Endothelial cell of umbilical vein (primary cell): ENCODE measurements at regions not wholly inside any gene's neighbourhood (a gene's known extent, or its start where the extent isn't known, plus 50 kb on each side); places are given as distances from the start of the nearest gene placed in this dataset.

Source experiments
- BruUV-seq: library from RNA; stranded (reverse); fragments of 400-500 nt; replicated peaks from 2 replicates; lab custom pipeline; 2021; lab: Mats Ljungman, UMichigan
- CTCF ChIA-PET: fragments of 300-600, 350-600 bp; sonication (Branson Sonifier 250); formaldehyde crosslinking; loops from one replicate; lab custom pipeline; 2021; ENCODE audit warnings: antibody characterized with exemption, inconsistent platforms; lab: Charles Lee
- POLR2A ChIA-PET: fragments of 300-600, 350-600 bp; sonication (Branson Sonifier 250); formaldehyde crosslinking; loops from one replicate; lab custom pipeline; 2021; ENCODE audit warnings: antibody characterized with exemption, inconsistent platforms; lab: Charles Lee
- DNase-seq: peaks from one replicate; pipeline ENCODE4 v3.0.0-alpha.2; 2011; ENCODE audit warnings: low read depth, low spot score
- FAIRE-seq: peaks from 2 replicates; lab custom pipeline; 2011; peaks lifted over from hg19 to GRCh38; lab: Jason Lieb, UNC
- H2AFZ ChIP-seq: 2 replicates; pipeline ENCODE4 v1.6.0; 2012; ENCODE audit warnings: low read depth, low read length, control low read depth, inconsistent platforms
- H3K27ac ChIP-seq: 2 replicates; pipeline ENCODE4 v1.5.1; 2011; ENCODE audit warnings: low read depth, mild to moderate bottlenecking, control low read depth, low read length, moderate library complexity; ENCODE audit not compliant: insufficient read depth
- H3K27me3 ChIP-seq, 2 experiments: 2 replicates each; pipeline versions ENCODE4 v1.6.0 to v1.6.1; 2011; ENCODE audit warnings: low read length in 2 of 2, mixed read lengths in 1 of 2; ENCODE audit not compliant: control insufficient read depth in 2 of 2, insufficient read depth in 2 of 2
- H3K36me3 ChIP-seq, 2 experiments: 2 replicates in 1 of 2; 3 replicates in 1 of 2; pipeline ENCODE4 v1.5.1; 2011; ENCODE audit warnings: low read length in 2 of 2, mild to moderate bottlenecking in 1 of 2, moderate library complexity in 1 of 2; ENCODE audit not compliant: control insufficient read depth in 2 of 2, insufficient read depth in 2 of 2; ENCODE audit errors: extremely low read depth in 1 of 2
- H3K4me1 ChIP-seq: 3 replicates; pipeline ENCODE4 v1.5.1; 2011; ENCODE audit warnings: mild to moderate bottlenecking, low read length; ENCODE audit not compliant: control insufficient read depth, insufficient read depth; ENCODE audit errors: extremely low read depth
- H3K4me2 ChIP-seq: 2 replicates; pipeline ENCODE4 v1.6.1; 2011; ENCODE audit warnings: low read length, control low read depth, mixed read lengths; ENCODE audit not compliant: insufficient read depth
- H3K4me3 ChIP-seq, 3 experiments: fragments of 200-600 bp in 1 of 3; sonication (generic), shearing (Covaris generic) in 1 of 3; replicated peaks in 1 of 3; 2 replicates each; pipeline ENCODE4 v1.5.1; 2011 to 2016; ENCODE audit warnings: control low read depth in 3 of 3, low read length in 3 of 3, mild to moderate bottlenecking in 2 of 3, inconsistent platforms in 1 of 3, low read depth in 1 of 3, moderate library complexity in 1 of 3; ENCODE audit not compliant: insufficient read depth in 1 of 3
- H3K79me2 ChIP-seq: 2 replicates; pipeline ENCODE4 v1.6.0; 2012; ENCODE audit warnings: low read length, inconsistent platforms; ENCODE audit not compliant: control insufficient read depth, insufficient read depth
- H3K9ac ChIP-seq: replicated peaks from 2 replicates; pipeline ENCODE3; 2011; ENCODE audit warnings: low read length, control low read depth; ENCODE audit not compliant: insufficient read depth; ENCODE audit errors: extremely low read depth
- H3K9me1 ChIP-seq: replicated peaks from 3 replicates; pipeline ENCODE4 v1.6.0; 2011; ENCODE audit warnings: mild to moderate bottlenecking, low read length; ENCODE audit not compliant: control insufficient read depth, insufficient read depth; ENCODE audit errors: extremely low read depth
- H3K9me3 ChIP-seq: replicated peaks from 2 replicates; pipeline ENCODE4 v1.5.1; 2012; ENCODE audit warnings: low read length, inconsistent platforms; ENCODE audit not compliant: control insufficient read depth, insufficient read depth
- H4K20me1 ChIP-seq: replicated peaks from 2 replicates; pipeline ENCODE3; 2011; ENCODE audit warnings: mild to moderate bottlenecking, low read length; ENCODE audit not compliant: control insufficient read depth, insufficient read depth; ENCODE audit errors: extremely low read depth
- CTCF ChIP-seq, 2 donors: IDR thresholded peaks; 1 replicate in 1 of 2; 2 replicates in 1 of 2; pipeline ENCODE4 v1.5.1; 2011; ENCODE audit warnings: low read length in 2 of 2, mild to moderate bottlenecking in 2 of 2, moderate library complexity in 2 of 2, control low read depth in 1 of 2, inconsistent platforms in 1 of 2, low read depth in 1 of 2; ENCODE audit not compliant: insufficient read depth in 1 of 2; ENCODE audit errors: extremely low read depth in 1 of 2
- EZH2 ChIP-seq: IDR thresholded peaks from 2 replicates; pipeline ENCODE4 v1.6.1; 2012; ENCODE audit warnings: borderline replicate concordance, low read depth, mild to moderate bottlenecking, moderate library complexity, low read length, inconsistent platforms; ENCODE audit not compliant: severe bottlenecking
- FOS ChIP-seq: IDR thresholded peaks from 2 replicates; pipeline ENCODE4 v1.6.1; 2011; ENCODE audit warnings: mild to moderate bottlenecking, low read length, moderate library complexity, borderline replicate concordance; ENCODE audit not compliant: insufficient read depth
- GATA2 ChIP-seq: IDR thresholded peaks from 2 replicates; pipeline ENCODE4 v1.7.0; 2011; ENCODE audit warnings: low read depth, mild to moderate bottlenecking, moderate library complexity, mixed read lengths, low read length; ENCODE audit not compliant: insufficient read length, insufficient read depth
- JUN ChIP-seq: IDR thresholded peaks from 2 replicates; pipeline ENCODE4 v1.6.1; 2011; ENCODE audit warnings: borderline replicate concordance, low read depth; ENCODE audit not compliant: insufficient read length, insufficient read depth
- MAX ChIP-seq: IDR thresholded peaks from 2 replicates; pipeline ENCODE4 v1.6.1; 2011; ENCODE audit not compliant: insufficient read depth, insufficient read length
- MYC ChIP-seq: IDR thresholded peaks from one replicate; pipeline ENCODE4 v1.6.1; 2011; ENCODE audit warnings: mild to moderate bottlenecking, low read depth, low read length
- POLR2A ChIP-seq: IDR thresholded peaks from 2 replicates; pipeline ENCODE4 v1.6.1; 2012; ENCODE audit warnings: low read depth, mild to moderate bottlenecking, control low read depth, low read length
- POLR2AphosphoS5 ChIP-seq: IDR thresholded peaks from 2 replicates; pipeline ENCODE4 v1.6.1; 2012; ENCODE audit warnings: low read depth, mild to moderate bottlenecking, control low read depth, low read length, moderate library complexity; ENCODE audit not compliant: insufficient read depth
- dilution Hi-C: fragments of 300-500 bp; cut with MboI; formaldehyde crosslinking; loops from one replicate; pipeline ENCODE4 v1.15.0; 2019; ENCODE audit warnings: low sequenced_read_pairs; ENCODE audit not compliant: extremely low pct_ligation_motif_present
- intact Hi-C: fragments of 100-400 bp; cut with micrococcal nuclease; formaldehyde crosslinking; loops from one replicate; pipeline ENCODE4 v1.10.0; 2022

- H3K4me3 ChIP-seq: no peak overlapping the region
- H3K79me2 ChIP-seq: no peaks in the 10 kb centered on the region
- peak overlapping the region; percentile 88 for H3K27ac ChIP-seq
- no peaks in the 10 kb centered on the region for H4K20me1 ChIP-seq
- H3K36me3 ChIP-seq: no peaks in the 10 kb centered on the region
- dilution Hi-C loops: no loop called here
- H3K9me3 ChIP-seq: no peaks in the 10 kb centered on the region
- intact Hi-C loops: no loop called here
- H3K9ac ChIP-seq: peak overlapping the region; percentile 51
- no peaks in the 10 kb centered on the region for H3K27me3 ChIP-seq
- ChIA-PET CTCF (interaction anchor here (1.8 kb wide), 1 partner anchor 34 kb away, joined by 3 read pairs; no protein-coding TSS in a partner anchor), POLR2A (no interaction called here)
- FAIRE-seq: peak; percentile 81
- H3K9me1 ChIP-seq: no peaks in the 10 kb centered on the region
- peak overlapping the region; percentile 42 for H3K4me2 ChIP-seq
- DNase-seq: peak; percentile 87
- peak overlapping the region; percentile 93 for H2AFZ ChIP-seq
- H3K4me1 ChIP-seq: peaks cover 24% of the 10 kb centered on the region
- TF ChIP-seq POLR2AphosphoS5 (peak; percentile 43), MYC (no peak), JUN (peak; percentile 74), FOS (peak; percentile 54)
- BruUV-seq: no TSS peak
Measured at GRCh38 chr18:995629-996028, 91.0 kb downstream of the ADCYAP1 start.

GRCh38 chr18:997499-997898 is 92.8 kb downstream of the ADCYAP1 start:
- intact Hi-C loops: no loop called here
- FAIRE-seq: no peak
- Histone ChIP-seq H3K9me1 (no peaks in the 10 kb centered on the region), H2AFZ (no peak overlapping the region), H3K4me2 (no peak overlapping the region), H3K79me2 (no peaks in the 10 kb centered on the region), H3K27me3 (no peaks in the 10 kb centered on the region), H3K4me3 (no peak overlapping the region), H3K9ac (no peak overlapping the region), H3K9me3 (no peaks in the 10 kb centered on the region), H4K20me1 (no peaks in the 10 kb centered on the region), H3K36me3 (no peaks in the 10 kb centered on the region), H3K27ac (no peak overlapping the region), H3K4me1 (peaks cover 20% of the 10 kb centered on the region)
- ChIA-PET POLR2A (no interaction called here), CTCF (interaction anchor here (0.6 kb wide), 1 partner anchor 53 kb away, joined by 3 read pairs; no protein-coding TSS in a partner anchor)
- DNase-seq: no peak
- TF ChIP-seq CTCF (IDR thresholded peaks at IDR 0.05; ENCODE audit: extremely low read depth in 1 of 2, insufficient read depth in 1 of 2, low read depth in 1 of 2, low read length in 2 of 2): no peak
- no peak for TF ChIP-seq MYC
- TF ChIP-seq JUN: no peak
- TF ChIP-seq FOS: no peak
- no peak for TF ChIP-seq POLR2AphosphoS5
- TF ChIP-seq MAX: no peak
- no peak for TF ChIP-seq POLR2A
- no peak for TF ChIP-seq EZH2
- TF ChIP-seq GATA2: no peak
- no TSS peak for BruUV-seq
- dilution Hi-C loops: no loop called here
